ENCODE measurements at regions not wholly inside any gene's neighbourhood (a gene's known extent, or its start where the extent isn't known, plus 50 kb on each side); places are given as distances from the start of the nearest gene placed in this dataset.

GRCh38 chr18:40935423-40935822, 1019.6 kb upstream of the PIK3C3 start:
- DNase-seq (ENCODE audit: low read depth in 4 of 6, low spot score in 6 of 6): no peak
- Histone ChIP-seq H3K9me3 (ENCODE audit: control insufficient read depth, insufficient read depth, low read length) (no peaks in the 10 kb centered on the region), H3K4me1 (ENCODE audit: control insufficient read depth, insufficient read depth, low read length) (peaks cover 3% of the 10 kb centered on the region), H3K27me3 (ENCODE audit: control insufficient read depth, insufficient read depth, low read length) (no peaks in the 10 kb centered on the region), H3K36me3 (ENCODE audit: control insufficient read depth, insufficient read depth, low read length) (no peaks in the 10 kb centered on the region), H3K4me3 (ENCODE audit: low read depth, low read length) (no peak overlapping the region), H3K27ac (ENCODE audit: low read depth, low read length) (no peak overlapping the region)
- WGBS (ENCODE audit: insufficient coverage): no CpG with 5 or more reads among the region's 1 CpG

- Histone ChIP-seq H3K27me3 (ENCODE audit: control insufficient read depth, insufficient read depth, low read length) (no peaks in the 10 kb centered on the region), H3K9me3 (ENCODE audit: control insufficient read depth, insufficient read depth, low read length) (no peaks in the 10 kb centered on the region), H3K4me3 (ENCODE audit: low read depth, low read length) (no peak overlapping the region), H3K27ac (ENCODE audit: low read depth, low read length) (no peak overlapping the region), H3K36me3 (ENCODE audit: control insufficient read depth, insufficient read depth, low read length) (no peaks in the 10 kb centered on the region), H3K4me1 (ENCODE audit: control insufficient read depth, insufficient read depth, low read length) (no peaks in the 10 kb centered on the region)
- WGBS (ENCODE audit: insufficient coverage): no CpG with 5 or more reads among the region's 2 CpGs
- no peak for DNase-seq (ENCODE audit: low read depth in 4 of 6, low spot score in 6 of 6)
Observed at GRCh38 chr18:40932862-40933261, 1022.2 kb upstream of the PIK3C3 start.

GRCh38 chr18:40930211-40930882, 1024.7 kb upstream of the PIK3C3 start:
- no peak overlapping the region for H3K4me3 ChIP-seq (ENCODE audit: low read depth, low read length)
- no CpG with 5 or more reads among the region's 5 CpGs for WGBS (ENCODE audit: insufficient coverage)
- no peaks in the 10 kb centered on the region for H3K27me3 ChIP-seq (ENCODE audit: control insufficient read depth, insufficient read depth, low read length)
- no peaks in the 10 kb centered on the region for H3K36me3 ChIP-seq (ENCODE audit: control insufficient read depth, insufficient read depth, low read length)
- no peaks in the 10 kb centered on the region for H3K9me3 ChIP-seq (ENCODE audit: control insufficient read depth, insufficient read depth, low read length)
- peak in 1 of 6 donors; percentile 60 for DNase-seq (ENCODE audit: low read depth in 4 of 6, low spot score in 6 of 6)
- H3K27ac ChIP-seq (ENCODE audit: low read depth, low read length): no peak overlapping the region
- H3K4me1 ChIP-seq (ENCODE audit: control insufficient read depth, insufficient read depth, low read length): no peaks in the 10 kb centered on the region

- no peaks in the 10 kb centered on the region for H3K27me3 ChIP-seq (ENCODE audit: control insufficient read depth, insufficient read depth, low read length)
- no peaks in the 10 kb centered on the region for H3K4me1 ChIP-seq (ENCODE audit: control insufficient read depth, insufficient read depth, low read length)
- no peak overlapping the region for H3K4me3 ChIP-seq (ENCODE audit: low read depth, low read length)
- no peaks in the 10 kb centered on the region for H3K36me3 ChIP-seq (ENCODE audit: control insufficient read depth, insufficient read depth, low read length)
- H3K9me3 ChIP-seq (ENCODE audit: control insufficient read depth, insufficient read depth, low read length): no peaks in the 10 kb centered on the region
- H3K27ac ChIP-seq (ENCODE audit: low read depth, low read length): no peak overlapping the region
- 79% methylated on average over 2 of the region's 7 CpGs for WGBS (ENCODE audit: insufficient coverage)
- DNase-seq (ENCODE audit: low read depth in 4 of 6, low spot score in 6 of 6): peak in 1 of 6 donors; percentile 54
Observed at GRCh38 chr18:40929399-40929798, 1025.6 kb upstream of the PIK3C3 start.

GRCh38 chr18:40926679-40927078, 1028.4 kb upstream of the PIK3C3 start:
- peak in 2 of 6 donors; percentile 51 to 56 for DNase-seq (ENCODE audit: low read depth in 4 of 6, low spot score in 6 of 6)
- H3K9me3 ChIP-seq (ENCODE audit: control insufficient read depth, insufficient read depth, low read length): no peaks in the 10 kb centered on the region
- no peaks in the 10 kb centered on the region for H3K36me3 ChIP-seq (ENCODE audit: control insufficient read depth, insufficient read depth, low read length)
- no peaks in the 10 kb centered on the region for H3K27me3 ChIP-seq (ENCODE audit: control insufficient read depth, insufficient read depth, low read length)
- H3K27ac ChIP-seq (ENCODE audit: low read depth, low read length): no peak overlapping the region
- WGBS (ENCODE audit: insufficient coverage): 92% methylated on average over 2 of the region's 5 CpGs
- H3K4me1 ChIP-seq (ENCODE audit: control insufficient read depth, insufficient read depth, low read length): no peaks in the 10 kb centered on the region
- no peak overlapping the region for H3K4me3 ChIP-seq (ENCODE audit: low read depth, low read length)

- H3K9me3 ChIP-seq (ENCODE audit: control insufficient read depth, insufficient read depth, low read length): no peaks in the 10 kb centered on the region
- no peak overlapping the region for H3K27ac ChIP-seq (ENCODE audit: low read depth, low read length)
- DNase-seq (ENCODE audit: low read depth in 4 of 6, low spot score in 6 of 6): no peak
- H3K27me3 ChIP-seq (ENCODE audit: control insufficient read depth, insufficient read depth, low read length): no peaks in the 10 kb centered on the region
- no peaks in the 10 kb centered on the region for H3K36me3 ChIP-seq (ENCODE audit: control insufficient read depth, insufficient read depth, low read length)
- WGBS (ENCODE audit: insufficient coverage): no CpG with 5 or more reads among the region's 1 CpG
- H3K4me3 ChIP-seq (ENCODE audit: low read depth, low read length): no peak overlapping the region
- no peaks in the 10 kb centered on the region for H3K4me1 ChIP-seq (ENCODE audit: control insufficient read depth, insufficient read depth, low read length)
Observed at GRCh38 chr18:40925071-40925541, 1029.9 kb upstream of the PIK3C3 start.

- no peak for DNase-seq (ENCODE audit: low read depth in 4 of 6, low spot score in 6 of 6)
- no peaks in the 10 kb centered on the region for H3K27me3 ChIP-seq (ENCODE audit: control insufficient read depth, insufficient read depth, low read length)
- no peaks in the 10 kb centered on the region for H3K4me1 ChIP-seq (ENCODE audit: control insufficient read depth, insufficient read depth, low read length)
- H3K27ac ChIP-seq (ENCODE audit: low read depth, low read length): no peak overlapping the region
- 33% methylated on average over 1 of the region's 4 CpGs for WGBS (ENCODE audit: insufficient coverage)
- no peaks in the 10 kb centered on the region for H3K9me3 ChIP-seq (ENCODE audit: control insufficient read depth, insufficient read depth, low read length)
- H3K36me3 ChIP-seq (ENCODE audit: control insufficient read depth, insufficient read depth, low read length): no peaks in the 10 kb centered on the region
- no peak overlapping the region for H3K4me3 ChIP-seq (ENCODE audit: low read depth, low read length)
Observed at GRCh38 chr18:40921845-40922629, 1033.0 kb upstream of the PIK3C3 start.

GRCh38 chr18:40917056-40917455, 1038.0 kb upstream of the PIK3C3 start:
- no peaks in the 10 kb centered on the region for H3K9me3 ChIP-seq (ENCODE audit: control insufficient read depth, insufficient read depth, low read length)
- DNase-seq (ENCODE audit: low read depth in 4 of 6, low spot score in 6 of 6): no peak
- no peaks in the 10 kb centered on the region for H3K27me3 ChIP-seq (ENCODE audit: control insufficient read depth, insufficient read depth, low read length)
- H3K4me3 ChIP-seq (ENCODE audit: low read depth, low read length): no peak overlapping the region
- no peaks in the 10 kb centered on the region for H3K36me3 ChIP-seq (ENCODE audit: control insufficient read depth, insufficient read depth, low read length)
- H3K4me1 ChIP-seq (ENCODE audit: control insufficient read depth, insufficient read depth, low read length): no peaks in the 10 kb centered on the region
- no peak overlapping the region for H3K27ac ChIP-seq (ENCODE audit: low read depth, low read length)

- no peaks in the 10 kb centered on the region for H3K36me3 ChIP-seq (ENCODE audit: control insufficient read depth, insufficient read depth, low read length)
- H3K27me3 ChIP-seq (ENCODE audit: control insufficient read depth, insufficient read depth, low read length): no peaks in the 10 kb centered on the region
- no peak for DNase-seq (ENCODE audit: low read depth in 4 of 6, low spot score in 6 of 6)
- H3K9me3 ChIP-seq (ENCODE audit: control insufficient read depth, insufficient read depth, low read length): no peaks in the 10 kb centered on the region
- H3K4me3 ChIP-seq (ENCODE audit: low read depth, low read length): no peak overlapping the region
- no peak overlapping the region for H3K27ac ChIP-seq (ENCODE audit: low read depth, low read length)
- 87% methylated on average over 3 of the region's 4 CpGs for WGBS (ENCODE audit: insufficient coverage)
- H3K4me1 ChIP-seq (ENCODE audit: control insufficient read depth, insufficient read depth, low read length): no peaks in the 10 kb centered on the region
Observed at GRCh38 chr18:40915724-40916123, 1039.3 kb upstream of the PIK3C3 start.
